22Rv1 (cell line): ENCODE measurements at regions not wholly inside any gene's neighbourhood (a gene's known extent, or its start where the extent isn't known, plus 50 kb on each side); places are given as distances from the start of the nearest gene placed in this dataset.

ENCODE experiments used
- ZFX ChIP-seq: fragments of 450-650 bp; IDR thresholded peaks from 2 replicates; pipeline ENCODE4 v1.6.1; 2017; ENCODE audit warnings: antibody characterized with exemption, borderline replicate concordance
- TF ChIP-seq, protein P1 (sequence below): fragments of 450-650 bp; IDR thresholded peaks from 2 replicates; pipeline ENCODE4 v1.5.1; 2017; ENCODE audit warnings: mild to moderate bottlenecking

DNA sequence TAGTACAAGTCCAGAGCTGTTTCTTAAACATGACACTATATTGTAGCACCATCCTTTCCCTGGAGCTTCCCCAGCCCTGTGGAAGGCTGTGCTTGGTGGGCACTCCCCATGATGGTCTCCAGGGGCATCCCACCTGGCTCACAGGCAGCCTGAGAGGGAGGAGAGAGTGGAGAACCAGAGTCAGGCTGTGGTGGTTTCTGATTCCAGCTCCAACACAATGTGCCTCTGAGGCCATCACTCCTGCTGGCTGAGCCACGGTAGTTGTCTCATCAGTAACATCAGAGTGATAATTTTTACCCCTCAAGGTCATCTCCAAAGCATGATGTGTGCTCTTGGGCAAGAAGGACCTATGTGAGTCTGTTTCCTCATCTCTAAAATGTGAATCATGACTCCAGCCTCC is 398.0 kb downstream of the CDK5RAP2 start:
- TF ChIP-seq, protein P1, sequence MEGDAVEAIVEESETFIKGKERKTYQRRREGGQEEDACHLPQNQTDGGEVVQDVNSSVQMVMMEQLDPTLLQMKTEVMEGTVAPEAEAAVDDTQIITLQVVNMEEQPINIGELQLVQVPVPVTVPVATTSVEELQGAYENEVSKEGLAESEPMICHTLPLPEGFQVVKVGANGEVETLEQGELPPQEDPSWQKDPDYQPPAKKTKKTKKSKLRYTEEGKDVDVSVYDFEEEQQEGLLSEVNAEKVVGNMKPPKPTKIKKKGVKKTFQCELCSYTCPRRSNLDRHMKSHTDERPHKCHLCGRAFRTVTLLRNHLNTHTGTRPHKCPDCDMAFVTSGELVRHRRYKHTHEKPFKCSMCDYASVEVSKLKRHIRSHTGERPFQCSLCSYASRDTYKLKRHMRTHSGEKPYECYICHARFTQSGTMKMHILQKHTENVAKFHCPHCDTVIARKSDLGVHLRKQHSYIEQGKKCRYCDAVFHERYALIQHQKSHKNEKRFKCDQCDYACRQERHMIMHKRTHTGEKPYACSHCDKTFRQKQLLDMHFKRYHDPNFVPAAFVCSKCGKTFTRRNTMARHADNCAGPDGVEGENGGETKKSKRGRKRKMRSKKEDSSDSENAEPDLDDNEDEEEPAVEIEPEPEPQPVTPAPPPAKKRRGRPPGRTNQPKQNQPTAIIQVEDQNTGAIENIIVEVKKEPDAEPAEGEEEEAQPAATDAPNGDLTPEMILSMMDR: no peak
- no peak for TF ChIP-seq ZFX
